GM12878 (cell line): ENCODE measurements at regions not wholly inside any gene's neighbourhood (a gene's known extent, or its start where the extent isn't known, plus 50 kb on each side); places are given as distances from the start of the nearest gene placed in this dataset.

Experiments used
- ATAC-seq: fragments of 200-7000 bp; cut with Tn5 transposase; 3 replicates; pipeline ENCODE4 v1.9.1; 2020; ENCODE audit warnings: mild to moderate bottlenecking, moderate library complexity
- BruUV-seq: library from RNA; stranded (reverse); fragments of 400-500 nt; replicated peaks from 2 replicates; lab custom pipeline; 2021; lab: Mats Ljungman, UMichigan
- CTCF ChIA-PET: fragments of 300-600 bp; sonication (Branson Sonifier 250); formaldehyde crosslinking; extraction: SDS; loops from one replicate; lab custom pipeline; 2021; ENCODE audit warnings: inconsistent platforms; lab: Yijun Ruan, JAX
- POLR2A ChIA-PET: fragments of 350-600 bp; formaldehyde crosslinking; extraction: SDS; loops from one replicate; lab custom pipeline; 2021; ENCODE audit warnings: inconsistent platforms; lab: Charles Lee
- RAD21 ChIA-PET: fragments of 300-600 bp; sonication (Branson Sonifier 250); formaldehyde crosslinking; loops from one replicate; lab custom pipeline; 2023; ENCODE audit warnings: antibody characterized with exemption; ENCODE audit not compliant: unreplicated experiment; lab: Charles Lee
- SMC1A ChIA-PET: fragments of 300-600 bp; sonication (Branson Sonifier 250); formaldehyde crosslinking; loops from one replicate; lab custom pipeline; 2023; ENCODE audit not compliant: unreplicated experiment, uncharacterized antibody; lab: Charles Lee
- DNase-seq: peaks from one replicate; pipeline ENCODE4 v3.0.0-alpha.2; 2011; ENCODE audit warnings: low read depth, low spot score
- FAIRE-seq: peaks from 3 replicates; lab custom pipeline; 2011; peaks lifted over from hg19 to GRCh38; lab: Jason Lieb, UNC
- H2AFZ ChIP-seq: 2 replicates; pipeline ENCODE4 v1.6.0; 2011; ENCODE audit warnings: low read depth, low read length, control low read depth; ENCODE audit not compliant: control insufficient read depth
- H3K27ac ChIP-seq: 2 replicates; pipeline ENCODE4 v1.5.1; 2011; ENCODE audit warnings: control low read depth; ENCODE audit not compliant: control insufficient read depth, insufficient read depth
- H3K27me3 ChIP-seq, 2 experiments: replicated peaks in 1 of 2; 2 replicates each; pipeline versions ENCODE4 v1.6.0 to v1.6.1; 2011; ENCODE audit warnings: low read length in 1 of 2; ENCODE audit not compliant: control insufficient read depth in 2 of 2, insufficient read depth in 2 of 2
- H3K36me3 ChIP-seq, 2 experiments: 2 replicates each; pipeline ENCODE4 v1.5.1; 2011; ENCODE audit warnings: low read length in 1 of 2; ENCODE audit not compliant: control insufficient read depth in 2 of 2, insufficient read depth in 2 of 2
- H3K4me1 ChIP-seq: 2 replicates; pipeline ENCODE4 v1.6.1; 2011; ENCODE audit warnings: mild to moderate bottlenecking, low read length, moderate library complexity, mixed read lengths; ENCODE audit not compliant: control insufficient read depth, insufficient read depth
- H3K4me2 ChIP-seq: 2 replicates; pipeline ENCODE4 v1.6.0; 2011; ENCODE audit warnings: control low read depth; ENCODE audit not compliant: control insufficient read depth, insufficient read depth
- H3K4me3 ChIP-seq: fragments of 200-600 bp; sonication (generic); 2 replicates; pipeline ENCODE4 v1.5.1; 2016
- H3K79me2 ChIP-seq: 2 replicates; pipeline ENCODE4 v1.6.0; 2011; ENCODE audit warnings: low read length; ENCODE audit not compliant: control insufficient read depth, insufficient read depth
- H3K9ac ChIP-seq: 2 replicates; pipeline ENCODE4 v1.8.0; 2011; ENCODE audit warnings: low read length, control low read depth, mixed read lengths; ENCODE audit not compliant: control insufficient read depth, insufficient read depth
- H3K9me3 ChIP-seq: replicated peaks from 3 replicates; pipeline ENCODE4 v1.5.1; 2011; ENCODE audit warnings: mild to moderate bottlenecking, low read length; ENCODE audit not compliant: control insufficient read depth, insufficient read depth
- H4K20me1 ChIP-seq: 2 replicates; pipeline ENCODE4 v1.6.0; 2011; ENCODE audit not compliant: control insufficient read depth, insufficient read depth
- ASH2L ChIP-seq: fragments of 300-600, 200-600 bp; sonication (generic); IDR thresholded peaks from 2 replicates; pipeline ENCODE4 v1.6.1; 2017; ENCODE audit warnings: low read depth, mild to moderate bottlenecking, borderline replicate concordance
- BACH1 ChIP-seq: fragments of 450-650 bp; IDR thresholded peaks from 2 replicates; pipeline ENCODE4 v1.6.1; 2017; ENCODE audit warnings: mild to moderate bottlenecking, borderline replicate concordance
- BHLHE40 ChIP-seq, 2 experiments: fragments of 450-650 bp in 1 of 2; IDR thresholded peaks; 2 replicates each; pipeline ENCODE4 v1.6.1; 2011 to 2017; ENCODE audit warnings: low read depth in 2 of 2, borderline replicate concordance in 1 of 2, improper control_type of control experiment in 1 of 2, low read length in 1 of 2, mild to moderate bottlenecking in 1 of 2
- MEF2A ChIP-seq: IDR thresholded peaks from 2 replicates; pipeline ENCODE4 v1.6.1; 2011; ENCODE audit warnings: low read depth, mild to moderate bottlenecking, low read length, moderate library complexity; ENCODE audit not compliant: insufficient read depth
- NR2C1 ChIP-seq: fragments of 450-650 bp; IDR thresholded peaks from 2 replicates; pipeline ENCODE4 v1.6.1; 2017; ENCODE audit warnings: antibody characterized with exemption, mild to moderate bottlenecking, moderate library complexity
- SMARCA5 ChIP-seq: fragments of 450-650 bp; IDR thresholded peaks from 2 replicates; pipeline ENCODE4 v1.6.1; 2017; ENCODE audit warnings: mild to moderate bottlenecking
- TCF12 ChIP-seq: IDR thresholded peaks from 2 replicates; pipeline ENCODE4 v1.6.1; 2011; ENCODE audit warnings: low read depth, mild to moderate bottlenecking, low read length
- TCF3 ChIP-seq: IDR thresholded peaks from 2 replicates; pipeline ENCODE4 v1.6.1; 2012; ENCODE audit warnings: low read depth, mild to moderate bottlenecking, low read length, borderline replicate concordance; ENCODE audit not compliant: insufficient read depth
- ZNF274 ChIP-seq: IDR thresholded peaks from one replicate; pipeline ENCODE4 v1.8.0; 2011; ENCODE audit not compliant: insufficient read length, insufficient read depth
- ZNF622 ChIP-seq: fragments of 450-650 bp; IDR thresholded peaks from 2 replicates; pipeline ENCODE4 v1.6.1; 2017; ENCODE audit warnings: mild to moderate bottlenecking, inconsistent platforms
- WGBS: methylation state at CpG from one replicate; pipeline ENCODE4 v1.1.6; 2016; ENCODE audit warnings: low lambda C conversion rate; ENCODE audit not compliant: insufficient replicate concordance, insufficient coverage; ENCODE audit errors: missing lambda C conversion rate; 5-methylcytosine and 5-hydroxymethylcytosine counted together
- in situ Hi-C: fragments of 300-500 bp; cut with MboI; formaldehyde crosslinking; loops from 9 replicates; pipeline ENCODE4 v1.14.3; 2018; ENCODE audit warnings: mixed read lengths
- intact Hi-C: fragments of 100-400 bp; cut with micrococcal nuclease; formaldehyde crosslinking; loops from one replicate; pipeline ENCODE4 v1.14.2; 2022; ENCODE audit not compliant: unreplicated experiment
- TF ChIP-seq, protein P1 (sequence below): IDR thresholded peaks from 2 replicates; pipeline ENCODE4 v1.6.1; 2011; ENCODE audit warnings: borderline replicate concordance, low read depth, mild to moderate bottlenecking, moderate library complexity, low read length; ENCODE audit not compliant: insufficient read depth, poor library complexity, severe bottlenecking
- TF ChIP-seq, protein P2 (sequence below): IDR thresholded peaks from 2 replicates; pipeline ENCODE4 v1.6.1; 2012; ENCODE audit warnings: low read depth, low read length, improper control_type of control experiment
- TF ChIP-seq, protein P3 (sequence below): IDR thresholded peaks from 2 replicates; pipeline ENCODE4 v1.6.1; 2011; ENCODE audit warnings: borderline replicate concordance, low read depth, mild to moderate bottlenecking, moderate library complexity, mixed read lengths, low read length; ENCODE audit not compliant: insufficient read depth; ENCODE audit errors: extremely low read length

DNA sequence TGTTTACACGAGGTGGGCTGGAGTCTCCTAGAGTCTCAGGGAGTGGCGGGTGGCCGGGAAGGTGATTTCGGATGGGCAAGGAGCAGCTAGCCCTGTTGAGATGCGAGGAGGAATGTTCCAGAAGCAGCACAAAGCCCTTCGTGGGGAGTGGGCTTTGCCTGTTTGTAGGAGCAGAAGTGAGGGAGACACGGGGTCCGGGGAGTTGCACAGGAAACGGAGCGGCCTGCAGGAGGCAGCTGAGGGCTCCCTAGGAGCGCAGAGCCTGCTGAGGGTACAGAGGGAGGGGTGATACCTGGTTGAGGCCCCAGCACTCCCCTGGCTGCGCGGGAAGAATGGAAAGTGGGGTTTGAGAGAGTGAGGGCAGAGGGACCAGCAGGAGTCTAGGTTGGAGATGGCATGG lies 847.2 kb downstream of the TBC1D22A start:
- Histone ChIP-seq H3K79me2 (no peaks in the 10 kb centered on the region), H3K9me3 (no peaks in the 10 kb centered on the region; the same call in 2 of the 3 replicates), H3K4me3 (no peak overlapping the region), H3K4me2 (no peak overlapping the region), H3K9ac (no peak overlapping the region), H3K36me3 (no peaks in the 10 kb centered on the region), H2AFZ (no peak overlapping the region), H4K20me1 (no peaks in the 10 kb centered on the region), H3K27me3 (no peaks in the 10 kb centered on the region), H3K27ac (no peak overlapping the region), H3K4me1 (no peaks in the 10 kb centered on the region)
- no peak for TF ChIP-seq ZNF274
- TF ChIP-seq TCF3: no peak
- no peak for TF ChIP-seq TCF12
- TF ChIP-seq, protein P1, sequence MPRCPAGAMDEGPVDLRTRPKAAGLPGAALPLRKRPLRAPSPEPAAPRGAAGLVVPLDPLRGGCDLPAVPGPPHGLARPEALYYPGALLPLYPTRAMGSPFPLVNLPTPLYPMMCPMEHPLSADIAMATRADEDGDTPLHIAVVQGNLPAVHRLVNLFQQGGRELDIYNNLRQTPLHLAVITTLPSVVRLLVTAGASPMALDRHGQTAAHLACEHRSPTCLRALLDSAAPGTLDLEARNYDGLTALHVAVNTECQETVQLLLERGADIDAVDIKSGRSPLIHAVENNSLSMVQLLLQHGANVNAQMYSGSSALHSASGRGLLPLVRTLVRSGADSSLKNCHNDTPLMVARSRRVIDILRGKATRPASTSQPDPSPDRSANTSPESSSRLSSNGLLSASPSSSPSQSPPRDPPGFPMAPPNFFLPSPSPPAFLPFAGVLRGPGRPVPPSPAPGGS: no peak
- TF ChIP-seq BACH1: no peak
- TF ChIP-seq ZNF622: no peak
- TF ChIP-seq, protein P2, sequence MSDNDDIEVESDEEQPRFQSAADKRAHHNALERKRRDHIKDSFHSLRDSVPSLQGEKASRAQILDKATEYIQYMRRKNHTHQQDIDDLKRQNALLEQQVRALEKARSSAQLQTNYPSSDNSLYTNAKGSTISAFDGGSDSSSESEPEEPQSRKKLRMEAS: no peak
- TF ChIP-seq MEF2A: no peak
- TF ChIP-seq BHLHE40 (IDR thresholded peaks at IDR 0.05; ENCODE audit: borderline replicate concordance in 1 of 2, low read depth in 2 of 2, low read length in 1 of 2): no peak
- no peak for TF ChIP-seq ASH2L
- no peak for TF ChIP-seq SMARCA5
- TF ChIP-seq, protein P3, sequence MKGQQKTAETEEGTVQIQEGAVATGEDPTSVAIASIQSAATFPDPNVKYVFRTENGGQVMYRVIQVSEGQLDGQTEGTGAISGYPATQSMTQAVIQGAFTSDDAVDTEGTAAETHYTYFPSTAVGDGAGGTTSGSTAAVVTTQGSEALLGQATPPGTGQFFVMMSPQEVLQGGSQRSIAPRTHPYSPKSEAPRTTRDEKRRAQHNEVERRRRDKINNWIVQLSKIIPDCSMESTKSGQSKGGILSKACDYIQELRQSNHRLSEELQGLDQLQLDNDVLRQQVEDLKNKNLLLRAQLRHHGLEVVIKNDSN: no peak
- no peak for TF ChIP-seq NR2C1
- no peak for ATAC-seq
- no peak for DNase-seq
- RAD21 ChIA-PET: no interaction called here
- CTCF ChIA-PET: no interaction called here
- no TSS peak for BruUV-seq
- POLR2A ChIA-PET: no interaction called here
- SMC1A ChIA-PET: no interaction called here
- no peak for FAIRE-seq
- in situ Hi-C loops: no loop called here
- WGBS: 32% methylated on average over 13 of the region's 13 CpGs
- intact Hi-C loops: no loop called here
